GDM1 (cell line): ENCODE measurements at regions not wholly inside any gene's neighbourhood (a gene's known extent, or its start where the extent isn't known, plus 50 kb on each side); places are given as distances from the start of the nearest gene placed in this dataset.
"Not testable (repeated sequence)": the region's sequence is repeated elsewhere in the genome, so short reads cannot be mapped to it uniquely, and the experiment has no call there.

Experiments used
- DNase-seq: peaks from one replicate; lab custom pipeline; 2025; lab: John Stamatoyannopoulos, UW

DNA sequence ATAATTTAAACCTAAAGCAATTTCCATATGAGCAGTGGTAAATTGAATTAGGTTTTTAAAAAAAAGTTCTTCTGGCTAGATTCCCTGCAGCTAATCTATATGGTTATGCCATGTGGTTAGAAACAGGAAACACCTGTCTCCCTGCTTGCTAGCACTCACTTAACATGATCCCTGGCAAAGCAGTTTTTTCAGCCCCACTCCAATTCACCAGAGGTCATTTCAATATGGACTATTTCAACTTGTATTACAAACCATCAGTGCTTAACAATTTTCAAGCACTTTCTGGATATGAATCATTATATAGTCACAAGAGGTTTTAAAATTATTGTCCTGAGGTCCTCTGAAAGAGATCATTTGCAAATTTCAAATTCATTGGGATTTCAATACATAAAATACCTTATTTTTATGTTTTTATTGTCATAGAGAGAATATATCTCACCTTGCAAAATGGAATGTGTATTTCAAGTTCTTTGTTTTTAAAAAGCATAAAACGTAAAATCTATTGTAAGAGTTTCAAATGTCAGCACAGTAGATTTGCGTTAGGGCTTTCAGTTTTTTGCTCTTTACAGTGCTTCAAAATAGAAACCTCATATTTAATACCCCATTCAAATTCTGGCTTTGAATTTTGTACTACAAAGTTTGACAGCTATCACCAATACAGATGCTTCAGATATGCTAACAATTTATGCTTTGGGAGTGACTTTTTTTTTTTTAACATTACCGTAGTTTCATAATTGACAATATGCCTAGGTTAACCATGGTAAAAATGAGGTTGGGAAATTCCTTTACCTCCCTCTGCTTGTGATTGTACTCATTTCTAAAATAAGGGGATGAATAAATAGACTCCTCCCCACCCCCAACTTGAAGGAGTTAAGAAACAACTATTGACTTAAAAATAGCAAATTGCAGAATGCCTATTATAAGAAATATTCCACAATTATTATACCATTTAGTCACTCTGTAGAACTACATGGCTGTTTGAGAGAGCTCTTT, 117.5 kb upstream of the HGF start:
- DNase-seq, result peak; percentile 70

DNA sequence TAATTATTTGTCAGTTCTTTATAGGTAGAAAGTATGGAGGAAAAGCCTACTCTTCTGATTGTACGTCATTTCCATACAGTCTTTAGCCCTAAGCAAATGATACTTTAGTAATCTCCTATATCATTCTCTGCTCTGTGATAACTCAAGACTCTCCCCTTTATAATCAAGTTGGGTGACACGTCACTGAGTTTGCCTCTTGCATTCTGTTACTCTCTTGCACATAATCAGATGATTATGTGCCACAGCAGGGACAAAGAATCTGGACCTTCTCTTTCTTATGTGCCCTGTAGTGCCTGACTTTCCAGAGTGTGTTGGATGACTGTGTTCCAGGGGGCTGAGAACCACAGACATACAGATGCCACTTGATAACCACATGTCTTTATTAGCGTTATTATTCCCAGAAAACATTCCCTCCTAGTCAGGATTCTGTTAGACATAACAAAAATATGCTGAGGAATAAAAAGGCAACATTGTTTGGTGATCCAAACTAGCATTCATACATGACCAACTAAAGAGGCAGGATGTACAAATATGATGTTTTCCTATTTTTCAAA, 116.4 kb upstream of the HGF start:
- DNase-seq, result no peak

DNA sequence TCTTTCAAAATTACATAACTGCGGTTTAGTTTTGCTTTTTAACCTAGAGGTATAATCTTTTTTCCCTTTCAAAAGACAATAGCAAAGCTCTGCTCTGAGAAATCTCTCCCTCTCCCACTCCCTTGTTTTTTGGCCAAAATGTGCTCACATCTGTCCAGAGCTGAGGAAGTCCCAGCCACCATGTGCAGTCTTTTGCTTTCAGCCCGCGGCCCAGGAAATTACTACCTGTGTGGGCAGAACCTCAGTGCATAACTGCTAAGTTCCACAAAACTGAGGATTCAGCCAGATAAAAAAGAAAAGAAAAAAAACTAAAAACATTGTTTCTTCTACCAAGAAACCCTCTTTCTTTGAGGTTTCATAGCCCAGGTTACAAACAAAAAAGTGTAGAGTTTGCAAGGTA, 115.0 kb upstream of the HGF start:
- no peak for DNase-seq

DNA sequence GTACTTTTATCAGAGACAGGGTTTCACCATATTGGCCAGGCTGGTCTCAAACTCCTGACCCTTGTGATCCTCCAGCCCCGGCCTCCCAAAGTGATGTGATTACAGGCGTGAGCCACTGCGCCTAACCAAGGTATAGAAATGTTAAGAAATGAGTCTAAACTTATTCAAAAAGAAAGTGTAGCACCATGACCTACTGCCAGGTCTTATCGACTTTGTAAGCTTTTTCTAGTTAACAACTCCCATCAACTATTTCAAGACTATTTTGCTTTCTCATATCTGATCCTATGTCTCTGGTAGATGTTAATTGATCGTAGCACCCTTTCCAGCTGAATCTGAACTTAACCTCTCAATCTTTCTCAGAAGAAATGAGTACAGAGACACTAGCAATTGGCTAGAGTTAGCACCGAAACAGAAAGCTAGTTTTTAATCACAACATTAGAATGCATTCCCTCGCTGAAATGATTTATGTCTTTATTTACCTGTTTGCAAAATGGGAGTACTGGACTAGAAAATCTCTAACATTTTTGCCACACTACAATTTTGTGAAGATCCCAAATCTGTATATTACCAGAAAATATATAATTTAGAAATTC, 114.0 kb upstream of the HGF start:
- no peak for DNase-seq

DNA sequence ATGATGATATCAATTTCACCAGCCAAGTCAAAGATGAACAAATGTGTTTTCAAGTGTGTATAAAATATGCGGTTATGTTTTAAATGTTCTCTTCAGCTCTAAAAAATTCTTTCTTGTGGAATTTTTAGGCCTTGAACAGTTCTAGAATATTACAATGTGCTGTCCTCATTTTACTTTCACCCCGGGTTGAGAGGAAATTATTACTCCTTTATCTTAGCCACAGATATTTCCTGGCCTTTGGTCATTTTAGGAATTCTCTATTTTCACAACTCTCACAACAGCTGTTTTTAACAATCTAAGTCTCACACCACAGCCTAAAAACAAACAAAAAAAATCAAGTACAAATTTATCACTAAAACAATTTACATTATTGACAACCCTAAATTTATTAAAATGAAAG, 112.2 kb upstream of the HGF start:
- no peak for DNase-seq

DNA sequence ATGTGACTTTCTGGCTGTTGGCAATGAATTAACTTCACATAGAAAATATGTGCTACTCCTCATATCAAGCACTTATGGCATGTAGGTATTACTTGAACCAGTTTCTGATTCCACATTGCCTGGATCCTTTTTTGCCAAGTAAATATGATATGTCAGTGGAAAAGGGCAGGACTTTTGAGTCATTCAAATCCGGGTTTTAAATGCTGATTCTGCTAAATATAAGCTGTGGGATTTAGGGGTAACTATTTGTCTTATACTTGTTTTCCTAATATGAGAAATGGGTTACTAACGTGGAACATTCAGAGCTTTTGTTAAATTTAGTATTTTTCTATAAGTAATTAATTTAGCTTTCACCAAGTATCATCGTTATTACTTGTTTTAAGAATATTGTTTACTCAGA, 108.0 kb upstream of the HGF start:
- no peak for DNase-seq

DNA sequence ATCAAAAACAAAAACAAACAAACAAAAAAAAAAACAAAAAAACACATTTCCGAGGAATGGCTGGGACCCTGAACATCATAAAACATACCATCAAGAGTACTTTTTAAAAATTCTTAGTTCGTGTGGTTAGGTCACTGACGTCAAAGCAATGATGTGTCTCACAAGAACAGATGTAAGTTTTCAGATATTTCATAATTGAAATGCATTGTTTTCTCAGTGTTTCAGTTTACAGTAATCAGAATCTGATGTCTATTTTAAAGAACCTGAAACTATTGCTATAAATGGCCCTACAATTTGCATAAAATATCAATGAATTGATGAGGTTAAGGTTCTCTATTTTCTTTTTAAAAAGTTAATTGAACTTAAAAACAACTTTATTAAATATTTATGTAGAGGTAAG, 103.7 kb upstream of the HGF start:
- DNase-seq, result no peak

DNA sequence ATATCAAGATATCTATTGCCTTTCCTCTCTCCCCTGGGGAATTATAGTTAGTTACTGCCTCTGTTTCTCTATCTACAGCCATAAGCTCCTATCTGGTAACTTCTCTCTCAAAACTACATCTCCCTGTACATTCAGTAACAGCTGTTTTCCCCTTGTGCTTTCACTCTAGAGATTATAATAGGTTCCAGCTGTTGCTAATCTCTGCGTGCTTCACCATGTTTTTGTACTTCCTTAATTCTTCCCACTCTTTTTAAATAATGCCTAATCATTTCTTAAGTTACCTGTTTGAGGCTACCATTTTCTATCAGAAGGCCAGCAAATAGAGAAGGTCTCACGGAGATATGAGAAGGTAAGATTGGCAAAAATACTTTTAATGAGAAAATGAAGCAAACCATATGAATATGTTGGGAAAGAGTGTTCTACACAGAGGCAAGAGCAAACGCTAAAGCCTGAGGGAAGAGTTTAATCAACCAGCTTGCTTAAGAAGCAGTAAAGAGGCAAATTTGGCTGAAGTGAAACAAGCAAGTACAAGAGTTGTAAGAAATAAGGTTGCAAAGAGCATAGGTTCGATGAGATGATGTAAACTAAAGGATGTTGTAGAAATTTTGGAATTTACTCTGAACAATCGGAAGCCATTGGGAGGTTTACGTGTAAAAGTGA, 101.9 kb upstream of the HGF start:
- DNase-seq, result no peak

DNA sequence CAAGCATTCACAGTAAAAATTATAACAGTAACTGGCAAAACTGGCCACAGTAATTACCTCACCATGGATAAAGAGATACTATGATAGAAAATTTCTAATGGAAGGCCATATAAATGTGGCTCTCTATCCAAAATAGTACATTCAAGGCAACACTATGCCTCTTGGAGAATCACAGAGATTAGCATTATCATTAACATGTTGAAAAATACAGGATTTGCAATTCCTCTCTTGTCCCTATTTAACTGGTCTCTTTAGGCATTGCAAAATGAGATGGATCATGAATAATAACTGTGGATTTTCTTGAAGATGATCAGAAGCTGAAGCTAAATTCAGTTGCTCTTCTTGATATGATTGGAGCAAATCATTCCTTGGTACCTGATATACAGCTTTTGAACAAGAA, 100.8 kb upstream of the HGF start:
- no peak for DNase-seq

DNA sequence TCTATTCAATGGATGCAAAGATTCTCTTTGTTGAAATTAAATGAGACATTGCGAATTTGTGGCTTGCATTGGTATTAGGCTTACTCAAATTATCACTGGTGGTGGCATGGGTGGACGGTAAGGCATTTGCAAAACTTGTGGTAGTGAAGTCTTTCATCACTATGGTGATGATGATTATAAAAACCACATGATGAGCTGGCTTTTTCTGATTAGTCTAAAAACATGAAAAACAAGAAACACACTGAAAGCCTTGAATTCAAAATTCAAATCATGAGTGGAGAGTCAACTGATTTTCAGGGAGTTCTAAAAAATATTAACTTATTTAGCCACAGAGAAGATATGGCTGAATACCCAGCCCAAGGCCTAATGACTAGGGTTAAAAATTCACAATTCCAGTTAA, 99.8 kb upstream of the HGF start:
- DNase-seq, result no peak

DNA sequence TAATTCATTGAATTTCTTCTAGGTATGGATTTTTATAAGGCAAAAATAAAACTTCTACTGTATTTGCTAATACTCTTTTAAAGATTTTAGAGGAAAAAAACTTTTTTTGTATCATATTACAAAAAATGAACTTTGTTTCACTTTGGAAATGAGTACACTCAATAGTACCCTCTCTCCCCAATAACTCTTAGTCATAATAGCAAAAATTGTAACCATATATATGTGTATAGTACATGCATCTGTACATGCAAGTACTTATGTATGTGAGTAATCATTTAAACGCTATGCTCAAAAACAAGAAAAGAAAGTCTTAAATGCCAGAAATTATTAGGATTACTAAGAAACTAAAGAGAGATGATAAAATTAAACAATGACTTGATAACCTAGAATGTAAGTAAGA, 95.9 kb upstream of the HGF start:
- DNase-seq, result no peak

DNA sequence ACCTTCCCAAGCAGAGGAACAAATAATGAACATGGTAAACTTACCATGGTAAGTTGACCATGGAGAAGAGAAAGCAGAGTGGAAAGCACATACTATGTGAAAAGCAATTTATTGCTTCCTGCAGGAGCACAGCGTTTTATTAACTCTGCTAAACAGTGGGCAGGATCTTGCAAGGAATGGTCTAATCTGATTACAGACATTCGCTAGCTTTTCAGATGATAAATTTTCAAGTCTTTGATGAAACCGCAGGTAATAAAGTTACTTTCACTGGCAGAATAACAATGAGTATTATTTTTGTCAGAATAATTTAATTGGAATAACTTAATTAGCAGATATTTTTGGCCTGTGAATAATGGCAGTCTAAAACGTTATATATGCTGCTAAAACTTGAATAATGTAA, 89.6 kb upstream of the HGF start:
- DNase-seq, result no peak

DNA sequence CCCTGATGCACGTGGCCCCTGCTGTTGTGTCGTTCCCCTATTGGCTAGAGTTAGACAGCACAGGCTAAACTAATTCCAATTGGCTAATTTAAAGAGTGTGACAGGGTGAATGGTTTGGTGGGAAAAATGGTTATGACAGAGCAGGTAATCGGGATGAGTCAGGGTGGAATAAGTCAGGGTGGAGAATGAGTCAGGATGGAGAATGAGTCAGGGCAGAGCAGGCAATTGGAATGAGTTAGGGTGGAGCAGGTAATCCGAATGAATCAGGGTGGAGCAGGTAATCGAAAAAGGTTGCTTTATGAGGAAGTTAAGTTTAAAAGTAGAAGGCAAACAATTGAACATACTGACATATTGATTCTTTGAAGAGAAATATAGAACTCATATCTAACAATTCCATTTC, 89.0 kb upstream of the HGF start:
- DNase-seq, result not testable (repeated sequence)

DNA sequence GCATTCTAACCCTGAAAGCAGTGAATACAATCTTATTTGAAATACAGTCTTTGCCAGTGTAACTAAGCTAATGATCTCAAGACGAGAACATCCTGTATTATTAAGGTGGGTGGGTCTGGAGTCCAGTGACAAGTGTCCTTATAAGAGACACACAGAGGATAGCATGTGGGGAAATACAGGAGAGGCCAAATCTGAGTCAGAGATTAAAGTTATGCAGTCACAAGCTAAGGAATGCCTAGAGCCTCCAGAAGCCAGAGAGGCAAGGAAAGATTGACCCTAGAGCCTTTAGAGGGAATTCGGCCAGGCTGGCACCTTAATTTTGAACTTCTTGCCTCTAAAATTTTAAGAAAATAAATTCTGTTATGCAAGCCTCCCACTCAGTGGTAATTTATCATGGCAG, 87.5 kb upstream of the HGF start:
- DNase-seq, result no peak

DNA sequence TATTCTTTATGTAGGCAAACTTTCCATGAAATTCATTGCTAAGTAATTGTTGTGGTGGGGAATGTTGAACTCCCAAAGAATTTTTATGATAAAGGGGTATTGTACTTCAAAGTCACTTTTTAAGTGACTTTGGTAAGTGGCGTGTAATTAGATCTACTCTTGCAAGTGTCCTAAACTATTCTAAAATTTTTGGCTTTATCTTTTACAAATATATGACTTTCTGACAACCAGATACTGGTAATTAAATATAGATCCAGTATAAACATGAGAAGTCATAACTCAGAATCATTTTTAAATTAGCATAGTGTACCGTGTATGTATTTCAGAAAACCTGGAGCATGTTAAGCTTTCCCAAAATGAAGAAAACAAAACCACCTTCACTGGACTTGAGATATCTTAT, 84.7 kb upstream of the HGF start:
- no peak for DNase-seq

DNA sequence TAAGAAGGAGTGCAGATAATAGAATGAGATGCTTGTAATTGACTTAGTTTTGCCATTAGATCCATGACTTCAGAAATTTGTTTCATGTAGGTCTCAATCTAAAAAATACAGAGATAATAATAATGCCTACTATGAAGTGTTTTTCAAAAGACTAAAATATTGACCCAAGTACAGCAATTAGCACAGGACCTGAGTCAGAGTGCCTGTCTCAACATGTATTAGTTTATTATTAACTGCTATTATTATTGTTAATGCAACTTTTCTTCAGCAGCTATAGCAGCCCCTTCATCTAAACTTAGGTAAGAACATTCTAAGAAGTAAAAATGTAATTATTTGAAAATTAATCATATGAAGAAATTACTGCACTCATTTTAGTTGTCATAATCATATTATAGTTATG, 82.9 kb upstream of the HGF start:
- no peak for DNase-seq

DNA sequence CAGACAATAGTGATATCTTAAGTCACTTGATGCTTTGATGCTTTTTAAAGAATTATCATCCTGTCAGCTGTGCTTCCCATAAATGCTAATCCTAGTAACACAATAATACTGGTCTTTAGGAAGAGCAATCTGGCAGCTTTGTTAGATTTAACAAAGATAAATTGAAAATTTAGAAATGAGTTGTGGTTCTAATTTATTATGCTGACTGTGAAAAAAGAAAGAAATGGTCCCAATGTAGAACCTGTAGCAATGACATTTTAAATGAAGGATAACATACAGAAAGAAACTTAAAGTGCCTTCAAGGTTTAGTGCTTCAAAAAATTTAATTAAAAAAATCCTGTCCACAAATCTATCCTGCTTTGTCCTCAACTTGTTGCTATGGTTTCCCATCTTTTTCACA, 81.6 kb upstream of the HGF start:
- DNase-seq, result no peak

DNA sequence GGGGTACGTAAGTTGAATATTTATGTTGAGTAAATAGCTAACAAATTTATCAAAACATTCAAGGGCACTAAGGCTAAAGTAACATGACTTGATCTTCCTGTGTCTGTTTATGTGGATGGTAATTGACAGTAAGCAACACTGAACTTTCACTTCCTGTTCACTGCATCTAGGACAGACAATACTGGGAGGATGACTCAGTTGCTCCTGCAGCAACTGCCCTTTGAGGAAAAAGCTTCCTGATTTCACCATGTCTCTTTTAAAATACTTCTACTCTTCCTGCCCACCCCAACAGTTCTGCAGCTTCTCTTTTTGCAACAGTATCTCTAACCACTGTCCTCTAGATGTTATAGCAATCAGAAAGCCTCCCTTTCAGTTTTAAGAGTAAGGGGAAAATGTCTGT, 76.6 kb upstream of the HGF start:
- peak; percentile 24 for DNase-seq

DNA sequence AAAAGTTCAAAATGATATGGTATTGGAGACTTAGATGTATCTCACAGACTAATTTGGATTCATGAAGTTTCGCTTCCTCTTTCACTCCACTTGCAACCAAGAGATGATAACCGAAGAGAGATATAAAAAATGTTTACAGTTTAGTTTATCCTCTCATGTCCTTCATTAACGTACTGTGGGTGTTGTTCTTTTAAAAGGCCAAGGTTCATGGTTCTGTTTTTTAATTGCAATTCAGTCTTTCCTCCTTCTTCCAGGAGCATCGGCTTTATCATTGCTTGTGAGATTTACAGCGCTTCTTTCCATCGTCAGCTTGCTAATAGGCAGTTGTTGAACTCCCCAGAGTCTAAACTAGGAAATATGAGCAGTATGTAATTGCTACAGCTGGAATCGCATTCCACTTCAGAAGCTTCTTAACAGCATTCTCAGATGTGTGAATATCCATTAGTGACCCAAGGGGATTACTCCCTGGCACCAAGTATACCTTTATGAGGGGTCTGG, 75.9 kb upstream of the HGF start:
- DNase-seq, result no peak

DNA sequence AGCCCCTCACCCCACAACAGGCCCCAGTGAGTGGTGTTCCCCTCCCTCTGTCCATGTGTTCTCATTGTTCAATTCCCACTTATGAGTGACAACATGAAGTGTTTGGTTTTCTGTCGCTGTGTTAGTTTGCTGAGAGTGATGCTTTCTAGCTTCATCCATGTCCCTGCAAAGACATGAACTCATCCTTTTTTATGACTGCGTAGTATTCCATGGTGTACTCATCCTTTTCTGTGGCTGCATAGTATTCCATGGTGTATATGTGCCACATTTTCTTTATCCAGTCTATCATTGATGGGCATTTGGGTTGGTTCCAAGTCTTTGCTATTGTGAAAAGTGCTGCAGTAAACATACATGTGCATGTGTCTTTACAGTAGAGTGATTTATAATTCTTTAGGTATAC, 73.8 kb upstream of the HGF start:
- not testable (repeated sequence) for DNase-seq

DNA sequence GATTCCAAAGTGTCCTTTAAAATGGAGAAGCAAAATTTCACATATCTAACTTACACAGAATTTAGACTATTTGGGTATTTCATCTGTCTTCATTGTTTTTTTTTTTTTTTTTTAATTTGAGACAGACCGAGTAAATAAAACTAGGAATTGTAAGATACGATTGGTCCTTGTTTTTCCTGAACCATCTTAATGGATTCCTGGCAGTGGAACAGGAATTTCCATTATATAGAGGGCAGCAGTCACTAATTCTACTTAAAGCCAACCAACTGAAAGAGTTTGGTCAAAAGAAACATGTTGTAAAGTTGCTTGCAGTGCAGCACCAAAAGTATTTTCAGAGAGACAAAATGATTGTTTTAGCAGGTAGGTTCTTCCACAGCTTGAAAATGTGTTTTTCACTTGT, 72.5 kb upstream of the HGF start:
- no peak for DNase-seq

DNA sequence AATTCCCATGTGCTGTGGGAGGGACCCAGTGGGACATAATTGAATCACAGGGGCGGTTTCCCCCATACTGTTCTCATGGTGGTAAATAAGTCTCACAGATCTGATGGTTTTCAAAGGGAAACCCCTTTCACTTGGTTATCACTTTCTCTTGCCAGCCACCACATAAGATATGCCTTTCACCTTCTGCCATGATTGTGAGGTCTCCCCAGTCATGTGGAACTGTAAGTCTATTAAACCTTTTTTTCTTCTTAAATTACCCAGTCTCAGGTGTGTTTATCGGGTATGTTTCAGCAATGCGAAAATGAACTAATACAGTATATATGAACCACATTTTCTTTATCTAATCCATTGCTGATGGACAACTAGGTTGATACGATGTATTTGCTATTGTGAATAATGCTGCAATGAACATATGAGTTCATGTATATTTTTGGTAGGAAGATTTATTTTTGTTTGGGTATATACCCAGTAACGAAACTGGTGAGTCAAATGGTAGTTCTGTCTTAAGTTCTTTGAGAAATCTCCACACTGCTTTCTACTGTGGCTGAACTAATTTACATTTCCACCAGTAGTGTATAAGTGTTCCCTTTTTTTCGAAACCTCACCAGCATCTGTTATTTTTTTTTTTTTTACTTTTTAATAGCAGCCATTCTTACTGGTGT, 70.0 kb upstream of the HGF start:
- no peak for DNase-seq
